Endothelial cell of umbilical vein (primary cell): ENCODE measurements at regions not wholly inside any gene's neighbourhood (a gene's known extent, or its start where the extent isn't known, plus 50 kb on each side); places are given as distances from the start of the nearest gene placed in this dataset.

Source experiments
- BruUV-seq: library from RNA; stranded (reverse); fragments of 400-500 nt; replicated peaks from 2 replicates; lab custom pipeline; 2021; lab: Mats Ljungman, UMichigan
- CTCF ChIA-PET: fragments of 300-600, 350-600 bp; sonication (Branson Sonifier 250); formaldehyde crosslinking; loops from one replicate; lab custom pipeline; 2021; ENCODE audit warnings: antibody characterized with exemption, inconsistent platforms; lab: Charles Lee
- POLR2A ChIA-PET: fragments of 300-600, 350-600 bp; sonication (Branson Sonifier 250); formaldehyde crosslinking; loops from one replicate; lab custom pipeline; 2021; ENCODE audit warnings: antibody characterized with exemption, inconsistent platforms; lab: Charles Lee
- DNase-seq: peaks from one replicate; pipeline ENCODE4 v3.0.0-alpha.2; 2011; ENCODE audit warnings: low read depth, low spot score
- FAIRE-seq: peaks from 2 replicates; lab custom pipeline; 2011; peaks lifted over from hg19 to GRCh38; lab: Jason Lieb, UNC
- H2AFZ ChIP-seq: 2 replicates; pipeline ENCODE4 v1.6.0; 2012; ENCODE audit warnings: low read depth, low read length, control low read depth, inconsistent platforms
- H3K27ac ChIP-seq: 2 replicates; pipeline ENCODE4 v1.5.1; 2011; ENCODE audit warnings: low read depth, mild to moderate bottlenecking, control low read depth, low read length, moderate library complexity; ENCODE audit not compliant: insufficient read depth
- H3K27me3 ChIP-seq, 2 experiments: 2 replicates each; pipeline versions ENCODE4 v1.6.0 to v1.6.1; 2011; ENCODE audit warnings: low read length in 2 of 2, mixed read lengths in 1 of 2; ENCODE audit not compliant: control insufficient read depth in 2 of 2, insufficient read depth in 2 of 2
- H3K36me3 ChIP-seq, 2 experiments: 2 replicates in 1 of 2; 3 replicates in 1 of 2; pipeline ENCODE4 v1.5.1; 2011; ENCODE audit warnings: low read length in 2 of 2, mild to moderate bottlenecking in 1 of 2, moderate library complexity in 1 of 2; ENCODE audit not compliant: control insufficient read depth in 2 of 2, insufficient read depth in 2 of 2; ENCODE audit errors: extremely low read depth in 1 of 2
- H3K4me1 ChIP-seq: 3 replicates; pipeline ENCODE4 v1.5.1; 2011; ENCODE audit warnings: mild to moderate bottlenecking, low read length; ENCODE audit not compliant: control insufficient read depth, insufficient read depth; ENCODE audit errors: extremely low read depth
- H3K4me2 ChIP-seq: 2 replicates; pipeline ENCODE4 v1.6.1; 2011; ENCODE audit warnings: low read length, control low read depth, mixed read lengths; ENCODE audit not compliant: insufficient read depth
- H3K4me3 ChIP-seq, 3 experiments: fragments of 200-600 bp in 1 of 3; sonication (generic), shearing (Covaris generic) in 1 of 3; replicated peaks in 1 of 3; 2 replicates each; pipeline ENCODE4 v1.5.1; 2011 to 2016; ENCODE audit warnings: control low read depth in 3 of 3, low read length in 3 of 3, mild to moderate bottlenecking in 2 of 3, inconsistent platforms in 1 of 3, low read depth in 1 of 3, moderate library complexity in 1 of 3; ENCODE audit not compliant: insufficient read depth in 1 of 3
- H3K79me2 ChIP-seq: 2 replicates; pipeline ENCODE4 v1.6.0; 2012; ENCODE audit warnings: low read length, inconsistent platforms; ENCODE audit not compliant: control insufficient read depth, insufficient read depth
- H3K9ac ChIP-seq: replicated peaks from 2 replicates; pipeline ENCODE3; 2011; ENCODE audit warnings: low read length, control low read depth; ENCODE audit not compliant: insufficient read depth; ENCODE audit errors: extremely low read depth
- H3K9me1 ChIP-seq: replicated peaks from 3 replicates; pipeline ENCODE4 v1.6.0; 2011; ENCODE audit warnings: mild to moderate bottlenecking, low read length; ENCODE audit not compliant: control insufficient read depth, insufficient read depth; ENCODE audit errors: extremely low read depth
- H3K9me3 ChIP-seq: replicated peaks from 2 replicates; pipeline ENCODE4 v1.5.1; 2012; ENCODE audit warnings: low read length, inconsistent platforms; ENCODE audit not compliant: control insufficient read depth, insufficient read depth
- H4K20me1 ChIP-seq: replicated peaks from 2 replicates; pipeline ENCODE3; 2011; ENCODE audit warnings: mild to moderate bottlenecking, low read length; ENCODE audit not compliant: control insufficient read depth, insufficient read depth; ENCODE audit errors: extremely low read depth
- EZH2 ChIP-seq: IDR thresholded peaks from 2 replicates; pipeline ENCODE4 v1.6.1; 2012; ENCODE audit warnings: borderline replicate concordance, low read depth, mild to moderate bottlenecking, moderate library complexity, low read length, inconsistent platforms; ENCODE audit not compliant: severe bottlenecking
- FOS ChIP-seq: IDR thresholded peaks from 2 replicates; pipeline ENCODE4 v1.6.1; 2011; ENCODE audit warnings: mild to moderate bottlenecking, low read length, moderate library complexity, borderline replicate concordance; ENCODE audit not compliant: insufficient read depth
- GATA2 ChIP-seq: IDR thresholded peaks from 2 replicates; pipeline ENCODE4 v1.7.0; 2011; ENCODE audit warnings: low read depth, mild to moderate bottlenecking, moderate library complexity, mixed read lengths, low read length; ENCODE audit not compliant: insufficient read length, insufficient read depth
- JUN ChIP-seq: IDR thresholded peaks from 2 replicates; pipeline ENCODE4 v1.6.1; 2011; ENCODE audit warnings: borderline replicate concordance, low read depth; ENCODE audit not compliant: insufficient read length, insufficient read depth
- MYC ChIP-seq: IDR thresholded peaks from one replicate; pipeline ENCODE4 v1.6.1; 2011; ENCODE audit warnings: mild to moderate bottlenecking, low read depth, low read length
- POLR2A ChIP-seq: IDR thresholded peaks from 2 replicates; pipeline ENCODE4 v1.6.1; 2012; ENCODE audit warnings: low read depth, mild to moderate bottlenecking, control low read depth, low read length
- POLR2AphosphoS5 ChIP-seq: IDR thresholded peaks from 2 replicates; pipeline ENCODE4 v1.6.1; 2012; ENCODE audit warnings: low read depth, mild to moderate bottlenecking, control low read depth, low read length, moderate library complexity; ENCODE audit not compliant: insufficient read depth
- dilution Hi-C: fragments of 300-500 bp; cut with MboI; formaldehyde crosslinking; loops from one replicate; pipeline ENCODE4 v1.15.0; 2019; ENCODE audit warnings: low sequenced_read_pairs; ENCODE audit not compliant: extremely low pct_ligation_motif_present
- intact Hi-C: fragments of 100-400 bp; cut with micrococcal nuclease; formaldehyde crosslinking; loops from one replicate; pipeline ENCODE4 v1.10.0; 2022
- TF ChIP-seq, protein P1 (sequence below), 2 donors: IDR thresholded peaks; 1 replicate in 1 of 2; 2 replicates in 1 of 2; pipeline ENCODE4 v1.5.1; 2011; ENCODE audit warnings: low read length in 2 of 2, mild to moderate bottlenecking in 2 of 2, moderate library complexity in 2 of 2, control low read depth in 1 of 2, inconsistent platforms in 1 of 2, low read depth in 1 of 2; ENCODE audit not compliant: insufficient read depth in 1 of 2; ENCODE audit errors: extremely low read depth in 1 of 2
- TF ChIP-seq, protein P2 (sequence below): IDR thresholded peaks from 2 replicates; pipeline ENCODE4 v1.6.1; 2011; ENCODE audit not compliant: insufficient read depth, insufficient read length

DNA sequence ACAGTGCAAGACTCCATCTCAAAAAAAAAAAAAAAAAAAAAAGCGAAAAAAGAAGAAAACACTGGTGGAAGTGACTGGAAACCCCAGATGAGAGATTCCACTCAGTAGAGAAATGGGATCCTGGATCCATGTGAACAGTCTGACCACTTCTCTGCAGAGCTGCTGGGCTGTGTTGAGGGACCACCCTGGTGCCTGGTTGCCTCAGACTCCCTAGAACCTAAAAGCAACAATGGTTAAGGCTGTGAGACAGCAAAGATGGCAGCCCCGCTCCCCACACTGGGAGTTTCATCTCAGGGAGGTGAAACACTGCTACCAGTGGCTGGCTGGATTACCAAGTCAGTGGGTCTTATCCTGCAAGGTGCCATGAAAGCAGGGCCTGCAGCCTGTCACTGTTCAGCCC, 152.8 kb upstream of the ARSJ start:
- POLR2A ChIA-PET: no interaction called here
- H4K20me1 ChIP-seq: no peaks in the 10 kb centered on the region
- no peak overlapping the region for H3K27ac ChIP-seq
- no peak overlapping the region for H3K9ac ChIP-seq
- H3K4me3 ChIP-seq: no peak overlapping the region
- H3K27me3 ChIP-seq: no peaks in the 10 kb centered on the region
- no peak overlapping the region for H3K4me2 ChIP-seq
- CTCF ChIA-PET: interaction anchor here (0.6 to 2.2 kb wide), 3 partner anchors 21 to 246 kb away, joined by 3 to 6 read pairs (median 4); no protein-coding TSS in a partner anchor
- H3K9me3 ChIP-seq: no peaks in the 10 kb centered on the region
- no peak for DNase-seq
- dilution Hi-C loops (no loop called here), intact Hi-C loops (no loop called here)
- H3K9me1 ChIP-seq: no peaks in the 10 kb centered on the region
- H3K79me2 ChIP-seq: no peaks in the 10 kb centered on the region
- TF ChIP-seq, protein P1, sequence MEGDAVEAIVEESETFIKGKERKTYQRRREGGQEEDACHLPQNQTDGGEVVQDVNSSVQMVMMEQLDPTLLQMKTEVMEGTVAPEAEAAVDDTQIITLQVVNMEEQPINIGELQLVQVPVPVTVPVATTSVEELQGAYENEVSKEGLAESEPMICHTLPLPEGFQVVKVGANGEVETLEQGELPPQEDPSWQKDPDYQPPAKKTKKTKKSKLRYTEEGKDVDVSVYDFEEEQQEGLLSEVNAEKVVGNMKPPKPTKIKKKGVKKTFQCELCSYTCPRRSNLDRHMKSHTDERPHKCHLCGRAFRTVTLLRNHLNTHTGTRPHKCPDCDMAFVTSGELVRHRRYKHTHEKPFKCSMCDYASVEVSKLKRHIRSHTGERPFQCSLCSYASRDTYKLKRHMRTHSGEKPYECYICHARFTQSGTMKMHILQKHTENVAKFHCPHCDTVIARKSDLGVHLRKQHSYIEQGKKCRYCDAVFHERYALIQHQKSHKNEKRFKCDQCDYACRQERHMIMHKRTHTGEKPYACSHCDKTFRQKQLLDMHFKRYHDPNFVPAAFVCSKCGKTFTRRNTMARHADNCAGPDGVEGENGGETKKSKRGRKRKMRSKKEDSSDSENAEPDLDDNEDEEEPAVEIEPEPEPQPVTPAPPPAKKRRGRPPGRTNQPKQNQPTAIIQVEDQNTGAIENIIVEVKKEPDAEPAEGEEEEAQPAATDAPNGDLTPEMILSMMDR (IDR thresholded peaks at IDR 0.05; ENCODE audit: extremely low read depth in 1 of 2, insufficient read depth in 1 of 2, low read depth in 1 of 2, low read length in 2 of 2): no peak
- TF ChIP-seq POLR2A (no peak), POLR2AphosphoS5 (no peak), FOS (no peak), MYC (no peak), JUN (no peak), GATA2 (no peak), EZH2 (no peak)
- TF ChIP-seq, protein P2, sequence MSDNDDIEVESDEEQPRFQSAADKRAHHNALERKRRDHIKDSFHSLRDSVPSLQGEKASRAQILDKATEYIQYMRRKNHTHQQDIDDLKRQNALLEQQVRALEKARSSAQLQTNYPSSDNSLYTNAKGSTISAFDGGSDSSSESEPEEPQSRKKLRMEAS: no peak
- no peak overlapping the region for H2AFZ ChIP-seq
- no peak for FAIRE-seq
- no peaks in the 10 kb centered on the region for H3K4me1 ChIP-seq
- H3K36me3 ChIP-seq: no peaks in the 10 kb centered on the region
- no TSS peak for BruUV-seq
